Neuronal stem cell (in vitro differentiated cells): ENCODE measurements at regions not wholly inside any gene's neighbourhood (a gene's known extent, or its start where the extent isn't known, plus 50 kb on each side); places are given as distances from the start of the nearest gene placed in this dataset. TPM values are rescaled to one million over a fixed set of nuclear protein-coding genes. Genes with fewer than 3 reads are reported as not detected.

Experiments
- DNase-seq: peaks from one replicate; pipeline ENCODE4 v3.0.0-alpha.2; 2013; ENCODE audit warnings: low spot score
- H2AFZ ChIP-seq: one replicate; pipeline ENCODE4 v1.6.1; 2013; ENCODE audit warnings: mild to moderate bottlenecking, low read length, inconsistent platforms
- H2AK5ac ChIP-seq: 2 replicates; pipeline ENCODE4 v1.6.1; 2013; ENCODE audit warnings: low read depth, mild to moderate bottlenecking, inconsistent platforms, low read length, moderate library complexity, mixed read lengths
- H2BK120ac ChIP-seq: 2 replicates; pipeline ENCODE4 v1.6.1; 2013; ENCODE audit warnings: low read depth, mild to moderate bottlenecking, inconsistent platforms, low read length, moderate library complexity, mixed read lengths
- H2BK12ac ChIP-seq: one replicate; pipeline ENCODE4 v1.6.1; 2013; ENCODE audit warnings: low read length, inconsistent platforms
- H2BK15ac ChIP-seq: 2 replicates; pipeline ENCODE4 v1.6.1; 2013; ENCODE audit warnings: mild to moderate bottlenecking, low read length, inconsistent platforms, mixed read lengths
- H2BK5ac ChIP-seq: one replicate; pipeline ENCODE4 v1.6.1; 2013; ENCODE audit warnings: inconsistent platforms, mild to moderate bottlenecking, low read length, moderate library complexity
- H3K14ac ChIP-seq: one replicate; pipeline ENCODE4 v1.6.1; 2013; ENCODE audit warnings: low read length, inconsistent platforms
- H3K18ac ChIP-seq: 2 replicates; pipeline ENCODE4 v1.6.1; 2013; ENCODE audit warnings: low read length, inconsistent platforms
- H3K23ac ChIP-seq: 2 replicates; pipeline ENCODE4 v1.6.1; 2013; ENCODE audit warnings: low read depth, mild to moderate bottlenecking, mixed read lengths, low read length, inconsistent platforms; ENCODE audit not compliant: poor library complexity
- H3K27ac ChIP-seq: replicated peaks from 3 replicates; pipeline ENCODE4 v1.5.1; 2013; ENCODE audit warnings: low read length, inconsistent platforms
- H3K27me3 ChIP-seq, 3 experiments: 2 replicates each; pipeline ENCODE4 v1.6.1; 2013; ENCODE audit warnings: low read length in 3 of 3, mild to moderate bottlenecking in 2 of 3, inconsistent platforms in 1 of 3, low read depth in 1 of 3, mixed read lengths in 1 of 3, moderate library complexity in 1 of 3; ENCODE audit not compliant: control insufficient read depth in 3 of 3, insufficient read depth in 3 of 3
- H3K36me3 ChIP-seq, 2 donors: replicated peaks in 1 of 2; 2 replicates each; pipeline ENCODE4 v1.6.1; 2013; ENCODE audit warnings: low read length in 2 of 2; ENCODE audit not compliant: control insufficient read depth in 2 of 2, insufficient read depth in 2 of 2
- H3K4ac ChIP-seq: 2 replicates; pipeline ENCODE4 v1.6.1; 2013; ENCODE audit warnings: inconsistent platforms, mild to moderate bottlenecking, low read length, moderate library complexity
- H3K4me1 ChIP-seq, 2 donors: 1 replicate in 1 of 2; 2 replicates in 1 of 2; pipeline ENCODE4 v1.6.1; 2013; ENCODE audit warnings: low read length in 2 of 2, low read depth in 1 of 2; ENCODE audit not compliant: control insufficient read depth in 2 of 2, insufficient read depth in 1 of 2
- H3K4me2 ChIP-seq: one replicate; pipeline ENCODE4 v1.6.1; 2013; ENCODE audit warnings: mild to moderate bottlenecking, low read length, inconsistent platforms; ENCODE audit not compliant: insufficient read depth, poor library complexity, severe bottlenecking
- H3K4me3 ChIP-seq, 2 donors: 2 replicates each; pipeline ENCODE4 v1.5.1; 2013; ENCODE audit warnings: low read length in 2 of 2, mild to moderate bottlenecking in 2 of 2, inconsistent platforms in 1 of 2, moderate library complexity in 1 of 2
- H3K79me1 ChIP-seq: one replicate; pipeline ENCODE4 v1.6.1; 2013; ENCODE audit warnings: low read depth, mild to moderate bottlenecking, inconsistent platforms, low read length, moderate library complexity
- H3K9ac ChIP-seq: one replicate; pipeline ENCODE4 v1.6.1; 2013; ENCODE audit warnings: mild to moderate bottlenecking, low read depth, low read length, inconsistent platforms; ENCODE audit not compliant: poor library complexity
- H3K9me3 ChIP-seq, 2 donors: replicated peaks in 1 of 2; 2 replicates each; pipeline versions ENCODE3 to v1.6.1; 2013; ENCODE audit warnings: low read length in 2 of 2, mild to moderate bottlenecking in 2 of 2, inconsistent platforms in 1 of 2, low read depth in 1 of 2, mixed read lengths in 1 of 2, moderate library complexity in 1 of 2; ENCODE audit not compliant: control insufficient read depth in 2 of 2, insufficient read depth in 1 of 2
- H4K8ac ChIP-seq: one replicate; pipeline ENCODE4 v1.6.1; 2013; ENCODE audit warnings: low read depth, mild to moderate bottlenecking, inconsistent platforms, low read length, moderate library complexity
- H4K91ac ChIP-seq: one replicate; pipeline ENCODE4 v1.6.1; 2013; ENCODE audit warnings: low read length, low read depth, mild to moderate bottlenecking, inconsistent platforms; ENCODE audit not compliant: poor library complexity
- WGBS, 2 donors: extraction: QIAGEN DNeasy Blood & Tissue Kit; methylation state at CpG; one replicate each; pipeline ENCODE4 v1.1.7; 2013; ENCODE audit warnings: missing lambda C conversion rate in 2 of 2, mixed read lengths in 1 of 2; ENCODE audit not compliant: insufficient read length in 2 of 2, insufficient replicate concordance in 1 of 2; ENCODE audit errors: extremely low coverage in 2 of 2; 5-methylcytosine and 5-hydroxymethylcytosine counted together
- small RNA-seq: library from polyadenylated mRNA; stranded (forward); fragments of <200 nt; extraction: miRNeasy Mini kit (QIAGEN cat#:217004); gene quantifications from one replicate; pipeline ENCODE3, GENCODE V24; 2013; ENCODE audit not compliant: insufficient read depth

DNA sequence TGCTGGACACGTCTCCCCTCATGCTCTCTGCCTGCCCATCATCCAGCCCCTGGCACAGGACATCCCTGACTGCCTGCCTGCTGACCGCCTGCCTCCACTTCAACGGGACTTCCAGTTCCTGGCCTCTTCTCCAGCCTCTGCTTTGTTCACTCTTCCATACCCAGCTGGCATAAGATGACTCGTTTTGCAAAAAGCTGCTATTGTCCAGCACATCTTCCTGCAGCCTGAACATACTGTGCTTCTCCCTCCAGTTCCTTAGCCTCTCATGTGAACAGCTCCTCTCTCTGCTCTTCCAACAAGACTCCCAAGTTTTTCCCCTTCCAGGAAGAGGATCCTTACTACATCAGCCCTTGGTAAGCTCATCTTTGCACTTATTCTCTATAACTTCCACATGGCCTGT, 62.4 kb upstream of the SKOR2 start:
- no peak overlapping the region for H2BK5ac ChIP-seq
- no peak overlapping the region for H4K8ac ChIP-seq
- no peak overlapping the region for H3K23ac ChIP-seq
- no peak overlapping the region for H2AK5ac ChIP-seq
- H3K4me1 ChIP-seq = no peaks in the 10 kb centered on the region
- no peak overlapping the region for H2BK120ac ChIP-seq
- no peak overlapping the region for H3K9ac ChIP-seq
- H3K4me3 ChIP-seq = peak overlapping the region in 1 of 2 donors; percentile 13
- WGBS, 2 donors = no CpG with 5 or more reads among the region's 4 CpGs
- H3K36me3 ChIP-seq = no peaks in the 10 kb centered on the region
- H3K27me3 ChIP-seq = peaks cover 0 to 8% (median 0%) of the 10 kb centered on the region in 3 experiments
- H2BK15ac ChIP-seq = no peak overlapping the region
- H2BK12ac ChIP-seq = no peak overlapping the region
- H3K4ac ChIP-seq = no peak overlapping the region
- no peaks in the 10 kb centered on the region for H3K79me1 ChIP-seq
- peak overlapping the region; percentile 25 for H3K14ac ChIP-seq
- peaks cover 0 to 3% of the 10 kb centered on the region in 2 donors for H3K9me3 ChIP-seq
- H2AFZ ChIP-seq = no peak overlapping the region
- H3K27ac ChIP-seq = no peak overlapping the region
- H3K18ac ChIP-seq = no peak overlapping the region
- no peak overlapping the region for H3K4me2 ChIP-seq
- H4K91ac ChIP-seq = no peak overlapping the region
- no peak for DNase-seq

DNA sequence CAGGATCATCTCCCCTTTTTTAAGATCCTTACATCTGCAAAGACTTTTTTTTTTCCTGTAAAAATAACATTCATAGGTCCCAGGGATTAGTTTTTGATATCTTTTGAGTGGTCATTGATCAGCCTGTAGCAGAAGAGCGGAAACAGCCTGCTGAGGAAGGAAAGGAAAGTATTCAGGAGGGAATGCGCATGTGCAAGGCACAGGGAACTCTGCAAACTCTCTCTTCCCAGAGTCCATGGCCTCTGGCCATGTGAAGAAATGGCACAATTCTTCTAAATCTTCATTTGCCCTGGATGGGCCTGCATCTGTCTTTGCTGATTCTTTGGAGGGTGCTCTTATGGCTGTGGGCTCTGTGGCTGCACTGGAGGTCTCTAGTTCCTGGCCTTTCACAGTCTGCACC, 60.1 kb upstream of the SKOR2 start:
- Histone ChIP-seq H2AK5ac (no peak overlapping the region), H3K4ac (no peak overlapping the region), H3K36me3 (no peaks in the 10 kb centered on the region), H3K79me1 (no peaks in the 10 kb centered on the region), H3K4me2 (no peak overlapping the region), H3K18ac (no peak overlapping the region), H3K4me1 (no peaks in the 10 kb centered on the region), H2BK12ac (no peak overlapping the region), H2BK120ac (no peak overlapping the region), H2AFZ (no peak overlapping the region), H3K23ac (no peak overlapping the region), H2BK5ac (no peak overlapping the region), H3K9me3 (peaks cover 0 to 3% of the 10 kb centered on the region in 2 donors), H4K8ac (no peak overlapping the region), H3K4me3 (no peak overlapping the region), H2BK15ac (no peak overlapping the region), H4K91ac (no peak overlapping the region), H3K27me3 (peaks cover 0 to 4% (median 0%) of the 10 kb centered on the region in 3 experiments), H3K14ac (no peak overlapping the region), H3K27ac (no peak overlapping the region), H3K9ac (no peak overlapping the region)
- no CpG with 5 or more reads among the region's 2 CpGs for WGBS, 2 donors
- DNase-seq = no peak

Small RNA genes in the stretch of these regions (small RNA-seq; reads per million reads assigned to genes)
- gene MIR4527 = not detected
